Type B pancreatic cell (in vitro differentiated cells): ENCODE measurements at regions not wholly inside any gene's neighbourhood (a gene's known extent, or its start where the extent isn't known, plus 50 kb on each side); places are given as distances from the start of the nearest gene placed in this dataset.

Source experiments
- DNase-seq: peaks from one replicate; pipeline ENCODE4 v3.0.0; 2021; ENCODE audit warnings: mixed read lengths; ENCODE audit not compliant: unreplicated experiment; ENCODE audit errors: extremely low spot score
- H3K27ac Mint-ChIP-seq: 2 replicates; pipeline ENCODE4 v1.8.0; 2021; ENCODE audit warnings: mild to moderate bottlenecking, mixed read lengths
- H3K27me3 Mint-ChIP-seq: 2 replicates; pipeline ENCODE4 v1.8.0; 2021; ENCODE audit warnings: mixed read lengths
- H3K36me3 Mint-ChIP-seq: 2 replicates; pipeline ENCODE4 v1.8.0; 2021; ENCODE audit warnings: mixed read lengths
- H3K4me1 Mint-ChIP-seq: one replicate; pipeline ENCODE4 v1.8.0; 2021; ENCODE audit warnings: mixed read lengths; ENCODE audit not compliant: unreplicated experiment
- H3K4me3 Mint-ChIP-seq: 2 replicates; pipeline ENCODE4 v1.8.0; 2021; ENCODE audit warnings: mild to moderate bottlenecking, mixed read lengths
- H3K9me3 Mint-ChIP-seq: 2 replicates; pipeline ENCODE4 v1.8.0; 2021; ENCODE audit warnings: mixed read lengths
- CTCF ChIP-seq: fragments of 200-600 bp; sonication (generic); conservative IDR thresholded peaks from 2 replicates; pipeline ENCODE4 v1.5.0; 2021; ENCODE audit warnings: antibody characterized with exemption, mild to moderate bottlenecking

- H3K4me1 Mint-ChIP-seq: peaks cover 14% of the 10 kb centered on the region
- no peaks in the 10 kb centered on the region for H3K9me3 Mint-ChIP-seq
- no peak for TF ChIP-seq CTCF
- no peak overlapping the region for H3K4me3 Mint-ChIP-seq
- no peaks in the 10 kb centered on the region for H3K27me3 Mint-ChIP-seq
- DNase-seq: no peak
- H3K36me3 Mint-ChIP-seq: no peaks in the 10 kb centered on the region
- H3K27ac Mint-ChIP-seq: no peak overlapping the region
Observed at GRCh38 chr2:215718890-215719289, 283.0 kb upstream of the FN1 start.

GRCh38 chr2:215718436-215718835 lies 282.6 kb upstream of the FN1 start:
- Mint-ChIP-seq H3K4me3 (no peak overlapping the region), H3K27ac (no peak overlapping the region), H3K9me3 (no peaks in the 10 kb centered on the region), H3K36me3 (no peaks in the 10 kb centered on the region), H3K27me3 (no peaks in the 10 kb centered on the region), H3K4me1 (peaks cover 17% of the 10 kb centered on the region)
- no peak for DNase-seq
- TF ChIP-seq CTCF: no peak

- Mint-ChIP-seq H3K4me3 (no peak overlapping the region), H3K9me3 (no peaks in the 10 kb centered on the region), H3K27ac (no peak overlapping the region), H3K27me3 (no peaks in the 10 kb centered on the region), H3K36me3 (no peaks in the 10 kb centered on the region), H3K4me1 (peaks cover 23% of the 10 kb centered on the region)
- DNase-seq: no peak
- no peak for TF ChIP-seq CTCF
Observed at GRCh38 chr2:215717501-215718381, 281.9 kb upstream of the FN1 start.

- no peak overlapping the region for H3K27ac Mint-ChIP-seq
- no peak overlapping the region for H3K4me3 Mint-ChIP-seq
- H3K9me3 Mint-ChIP-seq: no peaks in the 10 kb centered on the region
- no peak for DNase-seq
- H3K27me3 Mint-ChIP-seq: no peaks in the 10 kb centered on the region
- H3K4me1 Mint-ChIP-seq: peaks cover 29% of the 10 kb centered on the region
- TF ChIP-seq CTCF: no peak
- no peaks in the 10 kb centered on the region for H3K36me3 Mint-ChIP-seq
Observed at GRCh38 chr2:215716956-215717355, 281.1 kb upstream of the FN1 start.

GRCh38 chr2:215712871-215713790 lies 277.3 kb upstream of the FN1 start:
- Mint-ChIP-seq H3K27ac (no peak overlapping the region), H3K36me3 (no peaks in the 10 kb centered on the region), H3K4me3 (no peak overlapping the region), H3K4me1 (peaks cover 27% of the 10 kb centered on the region), H3K9me3 (no peaks in the 10 kb centered on the region), H3K27me3 (no peaks in the 10 kb centered on the region)
- no peak for DNase-seq
- no peak for TF ChIP-seq CTCF
